GM18502 (cell line): ENCODE measurements at regions not wholly inside any gene's neighbourhood (a gene's known extent, or its start where the extent isn't known, plus 50 kb on each side); places are given as distances from the start of the nearest gene placed in this dataset.

Experiments used
- ATAC-seq: cut with Tn5 transposase; IDR thresholded peaks from one replicate; pipeline ENCODE4 v1.9.1; 2021; ENCODE audit warnings: mild to moderate bottlenecking; ENCODE audit not compliant: unreplicated experiment, poor library complexity

- no peak for ATAC-seq
These were observed 264.0 kb upstream of the CAMK1G start for GRCh38 chr1:209319549-209319948.

GRCh38 chr1:209323743-209324142, 259.8 kb upstream of the CAMK1G start:
- no peak for ATAC-seq

GRCh38 chr1:209324901-209325871, 258.3 kb upstream of the CAMK1G start:
- no peak for ATAC-seq

- ATAC-seq, result no peak
These were observed 257.4 kb upstream of the CAMK1G start for GRCh38 chr1:209326076-209326475.

GRCh38 chr1:209326831-209327230, 256.7 kb upstream of the CAMK1G start:
- no peak for ATAC-seq

- no peak for ATAC-seq
These were observed 255.3 kb upstream of the CAMK1G start for GRCh38 chr1:209328196-209328595.

- ATAC-seq, result peak; percentile 78
These were observed 248.3 kb upstream of the CAMK1G start for GRCh38 chr1:209335178-209335577.

GRCh38 chr1:209341146-209341545, 242.4 kb upstream of the CAMK1G start:
- no peak for ATAC-seq

- no peak for ATAC-seq
These were observed 241.7 kb upstream of the CAMK1G start for GRCh38 chr1:209341673-209342420.

GRCh38 chr1:209342441-209343175, 240.9 kb upstream of the CAMK1G start:
- ATAC-seq, result no peak

- ATAC-seq, result no peak
These were observed 240.0 kb upstream of the CAMK1G start for GRCh38 chr1:209343511-209343910.

GRCh38 chr1:209344156-209344555, 239.4 kb upstream of the CAMK1G start:
- no peak for ATAC-seq

- no peak for ATAC-seq
These were observed 233.9 kb upstream of the CAMK1G start for GRCh38 chr1:209349363-209350308.

GRCh38 chr1:209353053-209353452, 230.5 kb upstream of the CAMK1G start:
- no peak for ATAC-seq

- peak; percentile 80 for ATAC-seq
These were observed 229.2 kb upstream of the CAMK1G start for GRCh38 chr1:209354111-209354839.

- ATAC-seq, result no peak
These were observed 228.7 kb upstream of the CAMK1G start for GRCh38 chr1:209354840-209355165.

- ATAC-seq, result no peak
These were observed 228.1 kb upstream of the CAMK1G start for GRCh38 chr1:209355415-209355814.

- ATAC-seq, result no peak
These were observed 226.5 kb upstream of the CAMK1G start for GRCh38 chr1:209356976-209357377.

GRCh38 chr1:209363112-209363511, 220.4 kb upstream of the CAMK1G start:
- no peak for ATAC-seq
